H9 (cell line): ENCODE measurements at regions not wholly inside any gene's neighbourhood (a gene's known extent, or its start where the extent isn't known, plus 50 kb on each side); places are given as distances from the start of the nearest gene placed in this dataset.

Source experiments
- DNase-seq: peaks from one replicate; pipeline ENCODE4 v3.0.0-alpha.2; 2017
- H2AFZ ChIP-seq: one replicate; pipeline ENCODE4 v1.6.1; 2013; ENCODE audit warnings: mild to moderate bottlenecking, low read length, control low read depth, moderate library complexity
- H2AK5ac ChIP-seq: 2 replicates; pipeline ENCODE4 v1.6.1; 2013; ENCODE audit warnings: low read length, control low read depth, mixed read lengths; ENCODE audit not compliant: insufficient read length
- H2BK120ac ChIP-seq: one replicate; pipeline ENCODE4 v1.6.1; 2013; ENCODE audit warnings: low read depth, mild to moderate bottlenecking, low read length, control low read depth, inconsistent platforms; ENCODE audit not compliant: poor library complexity, severe bottlenecking
- H2BK12ac ChIP-seq: 2 replicates; pipeline ENCODE4 v1.6.1; 2013; ENCODE audit warnings: low read length, control low read depth, mixed read lengths, low read depth; ENCODE audit not compliant: insufficient read length
- H2BK15ac ChIP-seq: 2 replicates; pipeline ENCODE4 v1.6.1; 2013; ENCODE audit warnings: low read depth, low read length, control low read depth
- H2BK20ac ChIP-seq: one replicate; pipeline ENCODE4 v1.6.1; 2013; ENCODE audit warnings: low read depth, mild to moderate bottlenecking, low read length, control low read depth, inconsistent platforms; ENCODE audit not compliant: poor library complexity, severe bottlenecking
- H2BK5ac ChIP-seq: 2 replicates; pipeline ENCODE4 v1.6.1; 2013; ENCODE audit warnings: low read length, control low read depth, mixed read lengths; ENCODE audit not compliant: insufficient read length
- H3K14ac ChIP-seq: 2 replicates; pipeline ENCODE4 v1.6.1; 2013; ENCODE audit warnings: low read length, control low read depth; ENCODE audit not compliant: insufficient read depth
- H3K18ac ChIP-seq: 2 replicates; pipeline ENCODE4 v1.6.1; 2013; ENCODE audit warnings: low read depth, mild to moderate bottlenecking, mixed read lengths, low read length, control low read depth; ENCODE audit not compliant: insufficient read length
- H3K23ac ChIP-seq: 2 replicates; pipeline ENCODE4 v1.6.1; 2013; ENCODE audit warnings: low read length, control low read depth, mixed read lengths, low read depth; ENCODE audit not compliant: insufficient read length
- H3K23me2 ChIP-seq: 2 replicates; pipeline ENCODE4 v1.6.1; 2013; ENCODE audit warnings: low read depth, mild to moderate bottlenecking, mixed read lengths, low read length, control low read depth; ENCODE audit not compliant: insufficient read length, poor library complexity, severe bottlenecking
- H3K27ac ChIP-seq: 2 replicates; pipeline ENCODE4 v1.5.1; 2013; ENCODE audit warnings: low read length, control low read depth, mixed read lengths, low read depth; ENCODE audit not compliant: insufficient read length
- H3K27me3 ChIP-seq: 2 replicates; pipeline ENCODE4 v1.6.1; 2013; ENCODE audit warnings: low read length, control low read depth, inconsistent platforms; ENCODE audit not compliant: insufficient read depth
- H3K4ac ChIP-seq: 2 replicates; pipeline ENCODE4 v1.6.1; 2013; ENCODE audit warnings: low read depth, mild to moderate bottlenecking, control low read depth, inconsistent platforms, low read length, moderate library complexity
- H3K4me1 ChIP-seq: 2 replicates; pipeline ENCODE4 v1.6.1; 2013; ENCODE audit warnings: low read length, control low read depth, inconsistent platforms; ENCODE audit not compliant: insufficient read depth
- H3K4me2 ChIP-seq: 2 replicates; pipeline ENCODE4 v1.6.1; 2013; ENCODE audit warnings: low read length, control low read depth, mixed read lengths; ENCODE audit not compliant: insufficient read length, insufficient read depth
- H3K56ac ChIP-seq: 2 replicates; pipeline ENCODE4 v1.6.1; 2013; ENCODE audit warnings: low read depth, mild to moderate bottlenecking, mixed read lengths, low read length, control low read depth; ENCODE audit not compliant: insufficient read length
- H3K79me1 ChIP-seq: 2 replicates; pipeline ENCODE4 v1.6.1; 2013; ENCODE audit warnings: low read depth, mild to moderate bottlenecking, moderate library complexity, low read length, control low read depth, inconsistent platforms; ENCODE audit not compliant: insufficient read depth, poor library complexity, severe bottlenecking
- H3K79me2 ChIP-seq: 2 replicates; pipeline ENCODE4 v1.6.1; 2013; ENCODE audit warnings: low read length, control low read depth, inconsistent platforms; ENCODE audit not compliant: insufficient read depth
- H3K9ac ChIP-seq: 2 replicates; pipeline ENCODE4 v1.6.1; 2013; ENCODE audit warnings: low read length, control low read depth, mixed read lengths; ENCODE audit not compliant: insufficient read length; ENCODE audit errors: extremely low read depth
- H3K9me3 ChIP-seq: one replicate; pipeline ENCODE4 v1.6.1; 2013; ENCODE audit warnings: low read depth, low read length, inconsistent platforms; ENCODE audit not compliant: control insufficient read depth
- H3T11ph ChIP-seq: one replicate; pipeline ENCODE4 v1.6.1; 2013; ENCODE audit warnings: mild to moderate bottlenecking, low read length, control low read depth, inconsistent platforms
- H4K20me1 ChIP-seq: one replicate; pipeline ENCODE4 v1.6.1; 2013; ENCODE audit not compliant: control insufficient read depth, insufficient read length, insufficient read depth
- H4K5ac ChIP-seq: 2 replicates; pipeline ENCODE4 v1.6.1; 2013; ENCODE audit warnings: low read depth, mild to moderate bottlenecking, mixed read lengths, low read length, control low read depth; ENCODE audit not compliant: insufficient read length
- H4K8ac ChIP-seq: replicated peaks from 2 replicates; pipeline ENCODE4 v1.6.1; 2013; ENCODE audit warnings: low read length, control low read depth, mixed read lengths, low read depth; ENCODE audit not compliant: insufficient read length
- H4K91ac ChIP-seq: 2 replicates; pipeline ENCODE4 v1.6.1; 2013; ENCODE audit warnings: low read depth, mild to moderate bottlenecking, moderate library complexity, mixed read lengths, low read length, control low read depth; ENCODE audit not compliant: insufficient read length
- H3K27ac Mint-ChIP-seq, 3 experiments: 2 replicates in 2 of 3; 3 replicates in 1 of 3; pipeline ENCODE4 v1.8.0; 2020 to 2021; ENCODE audit warnings: mixed read lengths in 3 of 3, mild to moderate bottlenecking in 1 of 3, moderate library complexity in 1 of 3
- H3K27me3 Mint-ChIP-seq: 2 replicates; pipeline ENCODE4 v1.8.0; 2021; ENCODE audit warnings: low read depth, mild to moderate bottlenecking, moderate library complexity, mixed read lengths
- H3K36me3 Mint-ChIP-seq, 3 experiments: 2 replicates in 2 of 3; 3 replicates in 1 of 3; pipeline ENCODE4 v1.8.0; 2020 to 2021; ENCODE audit warnings: low read depth in 3 of 3, mixed read lengths in 3 of 3; ENCODE audit not compliant: insufficient read depth in 1 of 3
- H3K4me1 Mint-ChIP-seq, 2 experiments: 2 replicates each; pipeline ENCODE4 v1.8.0; 2020; ENCODE audit warnings: mixed read lengths in 2 of 2
- H3K4me3 Mint-ChIP-seq, 2 experiments: 2 replicates in 1 of 2; 3 replicates in 1 of 2; pipeline ENCODE4 v1.8.0; 2020 to 2021; ENCODE audit warnings: mild to moderate bottlenecking in 2 of 2, mixed read lengths in 2 of 2, moderate library complexity in 1 of 2
- H3K9me3 Mint-ChIP-seq, 2 experiments: 2 replicates in 1 of 2; 3 replicates in 1 of 2; pipeline ENCODE4 v1.8.0; 2020; ENCODE audit warnings: mild to moderate bottlenecking in 2 of 2, mixed read lengths in 2 of 2, moderate library complexity in 1 of 2
- CTCF ChIP-seq: fragments of 200-600 bp; sonication (generic); conservative IDR thresholded peaks from 3 replicates; pipeline ENCODE4 v1.8.0; 2021; ENCODE audit warnings: antibody characterized with exemption, mild to moderate bottlenecking
- WGBS: extraction: QIAGEN DNeasy Blood & Tissue Kit; methylation state at CpG from one replicate; pipeline ENCODE4 v1.1.7; 2013; ENCODE audit warnings: missing lambda C conversion rate, low lambda C conversion rate, mixed read lengths; ENCODE audit not compliant: insufficient read length; ENCODE audit errors: extremely low coverage; 5-methylcytosine and 5-hydroxymethylcytosine counted together

GRCh38 chr6:170464080-170464479 lies 89.0 kb downstream of the PSMB1 start:
- no peak overlapping the region for H2BK12ac ChIP-seq
- no peak overlapping the region for H4K91ac ChIP-seq
- no peaks in the 10 kb centered on the region for H3K27me3 ChIP-seq
- H4K20me1 ChIP-seq = no peaks in the 10 kb centered on the region
- no peak overlapping the region for H3K18ac ChIP-seq
- no peak overlapping the region for H2AFZ ChIP-seq
- H2BK5ac ChIP-seq = no peak overlapping the region
- WGBS = no CpG with 5 or more reads among the region's 9 CpGs
- Mint-ChIP-seq H3K27ac (peak overlapping the region in 2 of 3 experiments; percentile 10 to 78; a peak in 3 of 7 replicates), H3K9me3 (peaks cover 13 to 14% of the 10 kb centered on the region in 2 experiments), H3K4me1 (peaks cover 3% of the 10 kb centered on the region in 2 experiments; a peak in 3 of 4 replicates), H3K36me3 (peaks cover 5 to 15% (median 6%) of the 10 kb centered on the region in 3 experiments; a peak in 6 of 7 replicates), H3K27me3 (peaks cover 7% of the 10 kb centered on the region), H3K4me3 (no peak overlapping the region)
- no peak for DNase-seq
- H3K4me1 ChIP-seq = no peaks in the 10 kb centered on the region
- no peak overlapping the region for H3K4me2 ChIP-seq
- no peaks in the 10 kb centered on the region for H3K23me2 ChIP-seq
- H3K9me3 ChIP-seq = peaks cover 13% of the 10 kb centered on the region
- H3T11ph ChIP-seq = no peak overlapping the region
- no peak overlapping the region for H3K9ac ChIP-seq
- H3K56ac ChIP-seq = no peak overlapping the region
- H3K23ac ChIP-seq = no peak overlapping the region
- no peaks in the 10 kb centered on the region for H3K79me2 ChIP-seq
- no peak for TF ChIP-seq CTCF
- H3K14ac ChIP-seq = no peak overlapping the region
- no peak overlapping the region for H2BK20ac ChIP-seq
- no peak overlapping the region for H4K5ac ChIP-seq
- no peak overlapping the region for H2BK15ac ChIP-seq
- H2BK120ac ChIP-seq = no peak overlapping the region
- no peak overlapping the region for H4K8ac ChIP-seq
- H3K27ac ChIP-seq = no peak overlapping the region
- no peak overlapping the region for H3K4ac ChIP-seq
- H3K79me1 ChIP-seq = no peaks in the 10 kb centered on the region
- H2AK5ac ChIP-seq = no peak overlapping the region
